ENCODE measurements at regions not wholly inside any gene's neighbourhood (a gene's known extent, or its start where the extent isn't known, plus 50 kb on each side); places are given as distances from the start of the nearest gene placed in this dataset.
A peak's percentile ranks its signal among the peaks of the same experiment; 100 is the strongest.

DNA sequence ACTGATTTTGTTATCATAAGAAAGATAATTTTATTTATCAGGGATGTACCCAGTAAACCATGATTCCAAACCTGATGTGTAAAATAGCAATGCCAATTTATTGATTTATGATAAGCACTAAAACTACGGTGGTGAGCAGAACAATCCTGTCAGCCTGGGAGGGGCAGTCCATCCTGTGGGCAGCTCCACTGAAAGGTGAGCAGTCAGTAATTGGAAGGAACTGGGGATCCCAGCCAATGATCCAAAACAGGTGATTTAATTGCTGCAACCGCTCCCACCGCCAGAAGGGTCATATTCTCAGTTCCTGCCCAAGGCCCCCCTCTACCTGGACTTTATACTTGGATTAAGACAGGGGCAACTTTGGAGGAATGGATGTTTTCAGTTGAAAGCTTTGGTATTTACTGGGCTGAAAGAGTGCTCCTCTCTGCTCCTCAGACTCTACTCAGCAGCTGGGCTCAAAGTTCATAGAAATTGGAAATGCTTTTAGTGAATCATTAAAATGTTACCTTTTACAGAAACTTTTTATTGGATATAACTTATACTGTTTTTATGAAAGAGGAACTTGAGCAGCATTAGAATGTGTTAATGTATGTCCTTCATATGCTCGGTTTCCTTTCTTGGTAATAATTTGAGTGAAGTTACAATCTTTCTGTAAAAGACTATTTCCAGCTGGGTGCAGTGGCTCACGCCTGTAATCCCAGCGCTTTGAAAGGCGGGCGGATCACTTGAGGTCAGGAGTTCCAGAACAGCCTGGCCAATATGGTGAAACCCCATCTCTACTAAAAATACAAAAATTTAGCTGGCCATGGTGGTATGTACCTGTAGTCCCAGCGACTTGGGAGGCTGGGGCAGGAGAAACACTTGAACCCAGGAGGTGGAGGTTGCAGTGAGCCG is 198.6 kb upstream of the IL12A start:
- ATAC-seq (no peak), DNase-seq (no peak)
- intact Hi-C loops (cut with DNase I): no loop called here

DNA sequence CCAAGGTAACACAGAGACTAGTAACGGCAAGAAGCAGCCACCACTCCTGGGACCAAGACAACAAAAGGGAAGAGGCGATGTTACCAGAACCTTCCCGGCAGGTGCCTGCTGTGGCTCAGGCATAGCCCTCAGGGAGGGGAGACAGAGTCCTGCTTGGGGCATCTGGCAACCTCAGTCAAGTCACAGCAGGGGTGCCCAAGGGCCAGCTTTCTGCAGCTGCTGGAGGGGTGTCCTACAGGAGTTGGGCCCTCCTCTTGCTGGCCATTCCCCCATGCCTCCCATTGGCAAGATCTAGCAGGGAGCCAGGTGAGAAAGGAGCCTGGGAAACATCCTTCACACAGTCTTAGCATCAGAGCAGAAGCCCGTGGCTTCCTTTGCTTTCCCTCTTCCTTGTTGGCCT is 197.3 kb upstream of the IL12A start:
- ATAC-seq: no peak
- DNase-seq: no peak
- intact Hi-C loops (cut with DNase I): no loop called here

DNA sequence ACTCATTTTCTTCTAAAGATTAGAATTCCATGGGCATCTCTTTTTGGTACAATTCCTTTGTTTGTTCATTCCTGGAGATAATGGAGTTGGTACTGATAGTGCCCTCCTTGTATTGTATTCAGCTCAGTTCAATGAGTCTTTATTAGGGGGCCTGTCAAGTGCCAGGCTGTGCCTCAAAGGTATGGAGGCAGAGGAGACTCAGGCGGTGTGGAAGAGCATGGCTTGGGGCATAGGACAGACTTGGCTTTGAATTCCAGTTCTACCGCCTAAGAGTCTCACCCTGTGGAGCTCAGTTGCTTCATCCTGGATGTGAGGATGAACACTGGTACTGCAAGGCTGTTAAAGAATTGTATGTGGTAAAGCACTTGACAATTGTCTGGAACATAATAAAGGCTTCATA is 196.6 kb upstream of the IL12A start:
- intact Hi-C loops (cut with DNase I): no loop called here
- no peak for DNase-seq
- ATAC-seq: no peak

DNA sequence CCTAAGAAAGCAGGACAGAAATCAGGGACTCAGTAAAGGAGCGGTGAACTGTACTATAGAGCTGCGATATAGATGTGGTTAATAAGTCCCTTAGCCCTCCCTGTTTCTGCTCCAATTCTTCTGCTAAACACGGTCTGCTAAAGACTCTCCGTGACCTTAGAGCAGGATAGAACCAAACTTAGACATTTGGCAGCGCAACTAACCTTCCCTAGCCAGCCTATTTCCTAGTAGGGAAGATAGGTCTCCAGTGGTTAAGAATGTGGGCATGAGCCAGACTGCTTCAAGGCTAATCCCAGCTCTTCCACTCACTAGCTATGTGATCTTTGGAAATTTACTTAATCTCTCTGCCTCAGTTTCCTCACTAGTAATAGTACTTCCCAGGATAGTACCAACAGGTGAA is 193.6 kb upstream of the IL12A start:
- intact Hi-C loops (cut with DNase I): no loop called here
- DNase-seq: no peak
- peak; percentile 66 to 94 for ATAC-seq

DNA sequence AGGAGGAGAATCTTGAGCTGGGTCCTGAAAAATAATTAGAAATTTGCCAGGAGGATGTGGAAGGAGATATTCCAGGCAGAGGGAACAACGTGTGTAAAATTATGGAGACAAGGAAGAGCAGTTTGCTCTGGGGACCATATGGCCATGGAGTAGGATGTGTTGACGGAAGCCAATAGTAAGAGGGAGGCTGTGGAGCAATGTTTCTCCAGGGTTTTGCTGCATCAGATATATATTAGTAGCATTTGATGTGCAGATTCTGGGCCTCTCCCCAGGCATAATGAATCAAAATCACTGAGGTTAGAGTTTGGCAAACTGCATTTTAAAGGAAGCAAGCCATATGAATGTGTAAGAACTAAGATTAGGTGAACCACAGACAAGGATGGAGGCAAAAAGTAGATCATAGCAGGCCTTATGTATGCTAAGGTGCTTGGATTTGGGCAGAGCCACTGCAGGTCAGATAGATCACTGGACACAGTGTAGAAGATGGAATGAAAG is 192.9 kb upstream of the IL12A start:
- no peak for DNase-seq
- intact Hi-C loops (cut with DNase I): no loop called here
- ATAC-seq: no peak

DNA sequence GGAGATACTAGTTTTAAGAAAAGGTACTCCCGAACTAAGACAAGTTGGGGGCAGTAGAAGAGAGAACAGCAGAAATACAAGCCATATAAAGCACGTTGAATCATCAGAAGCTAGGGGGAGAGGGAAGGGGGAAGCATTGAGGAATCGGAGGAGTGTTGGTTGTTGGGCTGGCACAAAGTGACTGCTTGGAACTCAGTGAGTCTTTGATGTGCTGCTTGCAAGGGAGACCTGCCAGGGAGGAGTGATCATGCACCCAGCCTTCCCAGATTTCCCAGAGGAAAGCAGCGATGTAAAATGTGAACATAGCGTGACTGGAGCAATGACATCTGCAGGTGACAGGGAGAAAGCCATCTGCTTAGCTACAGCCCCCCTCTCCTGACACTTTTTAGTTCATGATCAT is 192.4 kb upstream of the IL12A start:
- DNase-seq (no peak), ATAC-seq (peak in 1 of 2 donors; percentile 28)
- intact Hi-C loops (cut with DNase I): no loop called here

DNA sequence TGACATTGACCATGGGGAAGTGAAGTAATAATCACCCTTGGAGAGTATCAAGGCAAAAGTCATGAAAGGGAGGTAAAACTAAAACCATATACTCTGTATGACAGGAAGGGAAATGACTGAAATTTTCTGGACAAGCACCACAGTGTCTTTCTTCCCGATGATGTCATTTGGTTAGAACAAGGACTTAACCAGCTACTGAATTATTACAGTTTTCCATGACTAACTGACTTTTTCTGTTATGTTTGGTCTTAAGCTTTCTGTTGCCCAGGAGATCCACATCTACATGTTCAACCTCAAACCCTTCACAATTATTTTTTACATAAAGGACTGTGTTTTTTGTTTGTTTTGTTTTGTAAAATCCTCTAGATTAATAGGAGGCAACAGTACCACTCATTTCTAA is 191.9 kb upstream of the IL12A start:
- DNase-seq (no peak), ATAC-seq (peak in 1 of 2 donors; percentile 60)
- intact Hi-C loops (cut with DNase I): no loop called here

DNA sequence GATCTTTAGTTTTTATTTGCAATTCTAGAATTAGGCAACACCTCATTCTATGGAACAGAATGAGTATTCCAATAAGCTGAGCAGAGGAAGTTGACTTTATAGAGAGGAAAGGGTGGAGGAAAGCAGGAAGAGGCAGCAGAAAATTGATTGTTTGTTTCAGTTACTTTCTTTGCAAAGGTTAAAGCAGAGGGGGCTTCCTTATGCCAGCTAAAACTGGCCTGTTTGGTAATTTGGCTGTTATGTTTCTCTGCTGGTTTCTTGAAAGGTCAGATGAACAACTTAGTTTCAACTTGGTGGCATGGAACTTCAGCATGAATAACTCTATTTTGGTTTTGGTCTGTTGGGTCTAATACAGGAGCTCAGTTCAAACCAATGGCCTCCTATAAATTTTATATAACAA is 190.9 kb upstream of the IL12A start:
- intact Hi-C loops (cut with DNase I): no loop called here
- DNase-seq (no peak), ATAC-seq (no peak)

DNA sequence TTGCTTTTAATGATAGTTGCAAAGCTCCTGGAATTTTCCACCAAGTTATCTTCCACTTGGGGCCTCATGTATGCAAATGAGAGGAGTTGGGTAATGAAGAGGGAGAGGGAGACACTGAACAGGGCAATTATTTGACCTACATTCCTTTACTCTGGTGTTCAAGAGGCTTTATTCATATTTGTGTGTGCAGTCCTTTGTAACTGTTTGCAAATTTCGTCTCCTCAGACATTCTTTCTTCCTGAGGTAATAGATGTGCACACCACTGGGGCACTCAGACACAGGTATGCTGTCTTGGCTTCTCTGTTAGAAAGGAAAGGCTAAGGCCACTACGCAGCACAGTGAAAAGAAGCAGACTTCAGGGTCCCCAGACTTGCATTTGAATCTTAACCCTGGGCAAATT is 189.7 kb upstream of the IL12A start:
- peak; percentile 36 to 41 for ATAC-seq
- intact Hi-C loops (cut with DNase I): no loop called here
- DNase-seq: no peak

DNA sequence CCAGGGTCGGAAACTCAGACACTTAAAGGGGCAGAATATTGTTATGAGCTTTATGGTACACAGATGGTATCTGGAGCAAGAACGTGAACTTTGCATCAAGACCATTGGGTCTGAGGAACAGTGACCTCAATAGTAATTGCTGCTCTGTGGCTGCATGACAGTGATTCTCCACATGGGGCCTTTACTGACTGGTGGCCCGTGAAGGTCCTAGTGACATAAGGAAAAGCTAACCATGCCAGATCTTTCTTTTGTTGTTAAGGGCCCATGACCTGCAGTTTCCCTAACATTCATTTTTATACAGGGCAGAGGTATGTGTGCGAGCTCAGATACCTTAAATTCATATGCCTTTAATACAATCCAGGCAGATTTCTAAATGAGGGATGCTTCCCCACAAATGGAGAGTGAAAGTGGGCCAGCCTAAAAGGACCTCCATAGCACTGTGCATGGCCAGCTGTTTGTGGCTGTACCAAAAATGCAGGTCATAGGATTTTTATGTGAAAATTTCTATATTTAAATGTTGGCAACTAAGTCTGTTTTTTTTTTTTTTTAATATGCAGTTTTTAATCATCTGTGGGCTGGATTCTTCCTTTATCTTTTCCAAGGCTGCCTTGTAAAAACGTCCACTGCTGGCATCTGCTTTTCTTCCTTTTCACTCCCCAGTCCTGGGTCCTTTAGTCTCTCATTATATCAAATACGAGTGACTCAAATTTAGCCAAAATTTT is 188.0 kb upstream of the IL12A start:
- intact Hi-C loops (cut with DNase I): loop anchor here in 1 of 2 donors (10.0 kb wide), 1 partner anchor 476 kb away; no protein-coding TSS in a partner anchor
- ATAC-seq (no peak), DNase-seq (no peak)

DNA sequence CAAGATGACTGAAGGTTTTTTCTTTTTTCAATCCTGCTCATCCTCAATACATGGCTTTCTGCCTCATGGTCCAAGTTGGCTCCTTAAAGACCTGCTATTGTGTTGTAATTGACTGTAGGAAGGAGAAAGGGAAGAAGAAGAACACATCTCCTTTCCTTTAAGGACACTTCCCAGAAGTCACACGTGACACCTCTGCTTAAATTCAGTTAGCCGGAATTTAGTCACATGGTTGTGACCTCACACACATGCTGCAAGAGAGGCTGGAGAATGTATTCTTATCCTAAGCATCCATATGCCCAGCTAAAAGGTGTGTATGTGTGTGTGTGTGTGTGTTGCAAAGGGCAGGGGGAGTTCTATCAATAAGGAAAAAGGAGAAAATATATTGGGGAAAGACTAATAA is 185.8 kb upstream of the IL12A start:
- intact Hi-C loops (cut with DNase I): loop anchor here in 1 of 2 donors (10.0 kb wide), 1 partner anchor 478 kb away; no protein-coding TSS in a partner anchor
- no peak for ATAC-seq
- DNase-seq: no peak

DNA sequence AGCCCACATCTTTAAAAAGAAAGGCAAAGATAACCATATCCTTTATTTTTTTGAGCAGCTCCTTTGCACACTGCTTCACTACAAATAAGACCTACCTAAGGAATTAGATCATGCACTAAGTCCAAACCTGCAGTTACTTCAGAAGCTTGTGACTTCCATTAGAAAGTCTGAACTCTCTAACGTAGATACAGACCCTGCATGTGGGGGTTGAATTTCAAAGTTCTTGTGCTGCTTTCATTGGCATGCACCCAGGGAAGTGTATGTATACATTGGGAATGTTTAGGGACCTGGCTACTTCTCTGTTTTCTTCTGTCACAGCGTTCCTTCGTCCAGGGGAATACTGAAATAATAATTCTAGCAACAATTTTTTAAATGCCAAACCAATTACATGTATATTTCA is 185.2 kb upstream of the IL12A start:
- ATAC-seq (no peak), DNase-seq (no peak)
- intact Hi-C loops (cut with DNase I): loop anchor here in 1 of 2 donors (10.0 kb wide), 1 partner anchor 479 kb away; no protein-coding TSS in a partner anchor

DNA sequence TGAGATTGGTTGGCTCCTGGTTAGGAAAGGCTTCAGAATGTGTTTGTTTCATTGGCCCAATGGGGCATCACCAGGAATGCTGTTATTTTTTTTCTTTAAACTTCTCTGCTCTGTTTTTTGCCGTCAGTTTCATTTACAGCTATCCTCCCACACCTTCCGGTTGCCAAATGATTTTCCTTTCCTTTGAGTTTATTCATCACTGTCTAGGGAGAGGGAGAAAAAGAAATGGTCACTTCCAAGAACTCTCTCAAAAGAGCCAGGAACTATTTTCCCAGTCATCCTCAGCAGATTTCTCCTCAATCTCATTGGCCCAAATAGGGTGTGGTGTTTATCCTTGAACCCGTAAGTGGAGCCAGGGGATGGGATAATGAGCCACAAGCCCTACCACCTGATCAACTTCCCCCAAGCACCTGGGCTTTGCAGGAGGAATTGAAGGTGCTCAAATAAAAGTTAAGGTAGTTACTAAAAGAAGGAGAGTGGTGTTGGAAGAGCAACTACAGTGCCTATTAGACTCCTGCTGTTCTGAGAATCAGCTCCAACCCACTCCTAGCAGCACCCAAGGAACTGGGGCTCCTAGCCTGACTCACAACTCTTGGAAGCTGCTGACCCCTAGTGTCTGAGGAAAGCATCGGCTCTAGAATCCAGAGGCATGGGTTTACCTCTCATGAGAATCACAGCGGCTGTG is 183.8 kb upstream of the IL12A start:
- ATAC-seq: peak; percentile 91 to 96
- DNase-seq: peak; percentile 67
- intact Hi-C loops (cut with DNase I): loop anchor here (1.0 to 10.0 kb wide), 5 partner anchors 38 to 540 kb away; no protein-coding TSS in a partner anchor

DNA sequence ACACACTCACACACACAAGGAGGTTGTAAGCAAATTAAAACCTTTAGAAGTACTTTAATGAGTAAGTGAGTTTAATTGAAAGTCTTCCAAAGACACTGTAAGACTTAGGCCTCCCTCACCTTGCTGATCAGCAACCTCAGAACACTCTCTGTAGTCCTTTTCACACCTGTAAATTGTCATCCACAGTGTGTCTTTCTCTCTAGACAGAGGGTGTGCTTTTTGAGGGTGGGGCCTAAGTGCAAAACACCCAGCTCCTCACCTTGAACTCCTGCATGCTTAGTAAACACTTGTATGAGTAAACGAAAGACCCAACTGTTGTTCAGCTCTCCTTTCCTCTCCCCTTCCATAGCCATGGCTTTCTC is 183.2 kb upstream of the IL12A start:
- intact Hi-C loops (cut with DNase I): loop anchor here (1.0 to 10.0 kb wide), 5 partner anchors 38 to 541 kb away; no protein-coding TSS in a partner anchor
- DNase-seq: no peak
- no peak for ATAC-seq

DNA sequence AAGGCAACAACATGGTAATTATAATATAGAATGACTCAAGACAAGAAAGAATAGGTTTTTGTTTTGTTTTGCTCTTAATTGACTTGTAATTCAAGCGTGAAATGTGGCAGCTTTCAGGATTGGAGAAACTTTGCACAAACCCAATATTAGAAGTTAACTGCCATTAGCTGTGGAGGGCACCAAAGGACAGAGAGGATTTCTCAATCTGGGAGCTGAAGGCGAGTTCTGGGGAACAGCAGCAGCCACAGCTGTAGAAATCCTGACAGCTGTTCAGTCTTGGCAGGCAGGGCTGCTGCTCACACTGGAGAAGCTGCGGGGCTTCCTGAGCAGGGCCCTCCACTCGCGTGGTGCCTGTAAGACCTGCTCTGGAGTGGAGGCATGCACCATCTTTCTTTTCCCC is 182.2 kb upstream of the IL12A start:
- DNase-seq (peak; percentile 53), ATAC-seq (peak; percentile 52 to 61)
- intact Hi-C loops (cut with DNase I): loop anchor here (5.0 to 10.0 kb wide), 3 partner anchors 39 to 482 kb away; no protein-coding TSS in a partner anchor

DNA sequence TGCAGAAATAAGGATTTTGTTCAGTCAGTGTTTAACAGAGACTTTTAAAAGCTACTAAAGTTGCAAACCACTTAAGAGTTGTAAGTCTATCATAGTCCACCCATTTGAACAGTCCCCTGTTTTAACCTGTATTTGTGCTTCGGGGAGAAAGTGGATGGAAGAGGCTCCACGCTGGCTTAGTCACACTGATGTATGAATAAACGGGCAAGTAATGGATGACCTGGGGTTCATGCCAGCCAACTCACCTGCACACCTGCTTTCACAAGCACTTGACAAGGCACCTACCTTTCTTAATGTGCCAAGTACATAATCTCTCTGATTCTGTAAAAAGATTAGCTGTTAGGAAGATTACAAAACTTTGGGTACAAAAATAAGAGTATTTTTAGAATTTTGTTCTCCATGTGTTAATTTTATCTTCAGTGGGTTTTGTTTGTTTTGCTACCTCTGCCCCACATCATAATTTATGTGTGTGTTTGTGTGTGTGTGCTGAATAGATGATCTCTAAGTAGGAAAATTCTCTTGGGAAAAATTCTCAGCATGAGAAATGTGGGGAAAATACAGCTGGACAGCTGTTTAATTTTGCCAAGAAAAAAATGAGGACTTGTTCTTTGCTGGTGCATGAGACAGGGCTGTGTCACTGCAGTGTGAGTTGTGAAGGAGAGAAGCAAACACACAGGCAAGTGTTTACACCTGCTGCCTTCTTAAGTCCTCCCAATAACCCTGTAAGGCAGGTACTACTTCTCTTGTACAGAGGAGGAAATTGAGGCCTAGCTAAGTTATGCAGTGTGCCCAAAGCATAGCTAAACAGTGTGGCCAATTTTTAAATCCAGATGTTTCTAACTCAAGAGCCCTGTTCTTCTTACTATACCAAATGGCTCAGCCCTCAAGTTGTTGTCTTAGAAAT is 181.2 kb upstream of the IL12A start:
- DNase-seq (no peak), ATAC-seq (peak in 1 of 2 donors; percentile 6)
- intact Hi-C loops (cut with DNase I): loop anchor here (5.0 to 10.0 kb wide), 3 partner anchors 40 to 483 kb away; no protein-coding TSS in a partner anchor

DNA sequence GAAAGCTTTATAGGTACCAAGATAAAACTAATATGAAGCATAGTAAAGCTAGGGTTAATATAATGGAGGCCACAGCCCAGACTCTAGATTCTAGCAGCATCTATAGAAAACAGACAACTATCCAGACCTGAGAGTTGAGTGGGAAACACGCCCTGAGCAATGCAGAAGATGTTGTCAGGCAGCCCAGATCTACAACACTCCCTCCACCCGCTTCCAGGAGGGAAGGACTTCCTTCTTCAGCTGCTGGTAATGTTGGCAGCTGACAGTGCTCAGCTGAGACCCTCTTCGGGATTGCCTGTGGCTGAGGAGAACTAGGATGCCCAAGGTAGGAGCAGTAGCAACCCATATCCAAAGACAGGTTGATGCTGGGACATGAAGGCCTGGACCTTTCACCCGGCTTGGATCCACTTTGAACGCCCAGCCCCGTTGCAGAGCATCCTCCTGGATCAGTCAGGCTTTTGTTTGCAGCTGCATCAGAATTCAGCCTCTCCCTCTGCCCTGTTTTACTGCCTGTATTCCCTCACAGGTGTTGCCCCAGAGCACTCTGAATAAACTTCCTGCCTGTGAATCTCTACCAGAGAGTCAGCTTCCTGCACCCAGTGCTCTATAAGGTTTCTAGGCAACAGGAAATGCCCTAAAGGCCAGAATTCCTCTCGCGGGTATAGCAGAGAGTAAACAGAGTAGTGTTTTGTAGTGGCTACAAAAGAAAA is 174.7 kb upstream of the IL12A start:
- intact Hi-C loops (cut with DNase I): no loop called here
- no peak for DNase-seq
- no peak for ATAC-seq

DNA sequence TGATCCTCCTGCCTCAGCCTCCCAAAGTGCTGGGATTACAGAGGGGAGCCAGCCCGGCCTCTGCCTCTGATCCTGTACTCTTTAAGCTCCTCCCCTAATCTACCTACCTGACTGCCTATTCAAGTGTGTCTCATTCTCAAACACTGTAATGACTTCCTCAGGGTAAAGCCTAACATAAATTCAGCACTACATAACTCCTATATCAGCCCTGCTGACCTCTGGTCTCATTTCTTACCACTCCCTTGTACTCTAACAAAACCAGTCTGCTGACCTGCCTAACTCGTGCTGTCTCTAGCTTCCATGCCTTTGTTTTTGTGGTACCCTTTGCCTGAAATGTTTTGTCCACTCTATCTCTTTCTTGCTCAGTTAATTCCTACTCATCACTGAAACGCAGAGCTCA is 172.1 kb upstream of the IL12A start:
- DNase-seq: no peak
- no peak for ATAC-seq
- intact Hi-C loops (cut with DNase I): loop anchor here in 1 of 2 donors (5.0 kb wide), 1 partner anchor 171 kb away; the partner anchor contains the start of gene IL12A
